Motor neuron (in vitro differentiated cells): ENCODE measurements at regions not wholly inside any gene's neighbourhood (a gene's known extent, or its start where the extent isn't known, plus 50 kb on each side); places are given as distances from the start of the nearest gene placed in this dataset.

Source experiments
- ATAC-seq, 8 experiments: fragments of 200-7000 bp; cut with Tn5 transposase; replicated peaks in 6 of 8; 2 replicates each; pipeline ENCODE4 v1.8.0; 2021; ENCODE audit warnings: mild to moderate bottlenecking in 8 of 8, moderate library complexity in 8 of 8
- H3K27ac ChIP-seq, 2 donors: fragments of 250-450 bp; sonication (Bioruptor Pico); 2 replicates each; pipeline ENCODE4 v1.9.0; 2021; ENCODE audit warnings: antibody characterized with exemption in 2 of 2, mild to moderate bottlenecking in 2 of 2, moderate library complexity in 1 of 2
- H3K4me1 ChIP-seq, 2 donors: fragments of 250-450 bp; sonication (Bioruptor Pico); replicated peaks in 1 of 2; 2 replicates each; pipeline ENCODE4 v1.6.1; 2021; ENCODE audit warnings: antibody characterized with exemption in 2 of 2, mild to moderate bottlenecking in 2 of 2, moderate library complexity in 1 of 2
- H3K4me3 ChIP-seq, 5 donors: fragments of 250-450 bp; sonication (Bioruptor Pico); 2 replicates each; pipeline ENCODE4 v1.9.0; 2021; ENCODE audit warnings: antibody characterized with exemption in 5 of 5, mild to moderate bottlenecking in 5 of 5, moderate library complexity in 4 of 5
- WGBS, 10 experiments: fragments of 450-650 bp; shearing (Covaris generic); methylation state at CpG; one replicate each; pipeline ENCODE4 v1.0.0; 2022; 5-methylcytosine and 5-hydroxymethylcytosine counted together
- in situ Hi-C, 9 experiments: fragments of 400-800 bp; cut with MboI; loops; one replicate each; pipeline ENCODE4 v1.15.0; 2021; ENCODE audit warnings: low sequenced_read_pairs in 9 of 9, low pct_unique_long_range_greater_than_20kb in 2 of 9; ENCODE audit not compliant: unreplicated experiment in 9 of 9

DNA sequence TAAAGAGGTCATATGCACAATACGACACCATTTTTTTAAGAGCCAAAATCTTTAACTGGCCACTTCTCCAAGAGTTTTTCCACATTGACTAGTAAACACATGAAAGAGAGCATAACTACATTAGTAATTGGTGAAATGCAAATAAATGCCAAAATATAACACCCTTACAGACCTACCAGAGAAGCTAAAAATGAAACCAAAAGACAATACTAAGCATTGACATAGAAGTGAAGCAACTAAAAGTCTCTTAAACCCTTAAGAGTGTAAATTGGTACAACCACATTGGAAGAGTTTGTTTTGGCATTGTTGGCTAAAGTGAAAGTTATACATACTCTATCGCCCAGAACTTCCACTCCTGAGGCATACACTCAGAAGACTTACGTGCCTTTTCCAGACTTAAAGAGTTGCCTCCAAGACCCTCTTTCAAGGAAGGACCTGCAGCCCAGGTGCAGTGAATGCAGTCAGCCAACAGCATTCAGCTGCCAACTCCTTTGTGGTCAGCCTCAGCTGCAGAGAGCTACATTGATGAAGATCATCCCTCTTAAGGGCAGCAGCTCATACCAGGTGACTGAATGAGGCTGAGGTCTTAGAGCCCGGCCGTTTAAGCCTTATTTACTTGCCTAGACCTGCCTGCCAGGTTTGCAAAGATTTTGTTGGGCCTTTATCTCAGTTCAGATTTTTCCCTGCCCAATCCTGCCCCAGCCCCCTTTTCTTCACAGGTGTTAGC is 839.1 kb upstream of the ADGRL2 start:
- ATAC-seq, result no peak
- no peak overlapping the region for H3K4me3 ChIP-seq
- H3K4me1 ChIP-seq, result no peaks in the 10 kb centered on the region
- WGBS, 10 experiments, result 38 to 100% (median 84%) methylated on average over 1 to 5 of the region's 5 CpGs; no CpG with 5 or more reads in 1 of the 10 experiments
- in situ Hi-C loops, result no loop called here
- no peak overlapping the region for H3K27ac ChIP-seq

GRCh38 chr1:80933346-80933745 is 867.4 kb upstream of the ADGRL2 start:
- WGBS, 10 experiments, result 0 to 100% (median 100%) methylated on average over 1 of the region's 1 CpG; no CpG with 5 or more reads in 3 of the 10 experiments
- Histone ChIP-seq H3K4me1 (no peaks in the 10 kb centered on the region), H3K4me3 (no peak overlapping the region), H3K27ac (no peak overlapping the region)
- in situ Hi-C loops, result no loop called here
- no peak for ATAC-seq

- ATAC-seq, result no peak
- H3K27ac ChIP-seq, result no peak overlapping the region
- in situ Hi-C loops, result no loop called here
- H3K4me3 ChIP-seq, result no peak overlapping the region
- H3K4me1 ChIP-seq, result no peaks in the 10 kb centered on the region
Measured at GRCh38 chr1:80931178-80931577, 869.6 kb upstream of the ADGRL2 start.

- H3K4me3 ChIP-seq, result no peak overlapping the region
- no peak for ATAC-seq
- in situ Hi-C loops, result no loop called here
- no peak overlapping the region for H3K27ac ChIP-seq
- no peaks in the 10 kb centered on the region for H3K4me1 ChIP-seq
- WGBS, 10 experiments, result 16 to 95% (median 75%) methylated on average over 1 to 3 of the region's 3 CpGs; no CpG with 5 or more reads in 1 of the 10 experiments
Measured at GRCh38 chr1:80929868-80930508, 870.7 kb upstream of the ADGRL2 start.

GRCh38 chr1:80926531-80926930 is 874.2 kb upstream of the ADGRL2 start:
- Histone ChIP-seq H3K27ac (no peak overlapping the region), H3K4me1 (no peaks in the 10 kb centered on the region), H3K4me3 (no peak overlapping the region)
- in situ Hi-C loops, result no loop called here
- 15 to 94% (median 86%) methylated on average over 2 to 4 of the region's 4 CpGs for WGBS, 10 experiments
- ATAC-seq, result no peak

DNA sequence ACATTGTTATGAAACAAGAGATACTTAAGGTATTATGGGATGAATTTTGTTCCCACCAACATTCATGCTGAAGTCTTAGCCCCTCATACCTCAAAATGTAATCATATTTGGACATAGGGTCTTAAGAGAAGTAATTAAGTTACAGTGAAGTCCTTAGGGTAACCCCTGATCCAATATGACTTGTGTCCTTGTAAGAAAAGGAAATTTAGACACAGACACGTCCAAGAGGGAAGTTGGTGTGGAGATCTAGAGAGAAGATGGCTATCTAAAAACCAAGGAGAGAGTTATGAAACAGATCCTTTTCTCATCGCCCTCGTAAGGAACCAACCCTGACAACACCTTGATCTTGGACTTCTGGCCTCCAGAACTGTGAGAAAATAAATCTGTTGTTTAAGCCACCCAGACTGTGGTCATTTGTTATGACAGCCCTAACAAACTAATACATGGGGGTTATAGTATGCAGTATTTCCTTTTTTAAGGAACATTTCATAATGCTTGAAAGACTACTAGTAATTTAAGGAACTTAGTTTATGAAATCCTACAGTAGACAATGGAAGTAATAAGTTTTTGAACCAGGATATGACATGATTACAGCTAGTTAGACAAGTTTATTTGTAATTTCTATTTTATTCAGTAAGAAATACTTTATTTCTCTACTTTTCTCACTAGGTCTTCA is 875.5 kb upstream of the ADGRL2 start:
- H3K4me1 ChIP-seq, result no peaks in the 10 kb centered on the region
- in situ Hi-C loops, result no loop called here
- H3K4me3 ChIP-seq, result no peak overlapping the region
- H3K27ac ChIP-seq, result no peak overlapping the region
- 16 to 100% (median 94%) methylated on average over 1 to 3 of the region's 3 CpGs for WGBS, 10 experiments
- ATAC-seq, result no peak

GRCh38 chr1:80924290-80924689 is 876.4 kb upstream of the ADGRL2 start:
- no peak overlapping the region for H3K27ac ChIP-seq
- no peak overlapping the region for H3K4me3 ChIP-seq
- no peak for ATAC-seq
- H3K4me1 ChIP-seq, result no peaks in the 10 kb centered on the region
- WGBS, 10 experiments, result 11 to 100% (median 92%) methylated on average over 1 to 2 of the region's 2 CpGs; no CpG with 5 or more reads in 1 of the 10 experiments
- in situ Hi-C loops, result no loop called here

- Histone ChIP-seq H3K4me3 (no peak overlapping the region), H3K27ac (no peak overlapping the region), H3K4me1 (peaks cover 5 to 7% of the 10 kb centered on the region in 2 donors)
- ATAC-seq, result no peak
- in situ Hi-C loops, result no loop called here
- WGBS, 10 experiments, result 0 to 86% (median 80%) methylated on average over 1 of the region's 1 CpG; no CpG with 5 or more reads in 3 of the 10 experiments
Measured at GRCh38 chr1:80922906-80923305, 877.8 kb upstream of the ADGRL2 start.

- Histone ChIP-seq H3K4me3 (no peak overlapping the region), H3K27ac (no peak overlapping the region), H3K4me1 (peaks cover 10 to 13% of the 10 kb centered on the region in 2 donors)
- ATAC-seq, result no peak
- 22 to 98% (median 93%) methylated on average over 3 to 6 of the region's 6 CpGs; no CpG with 5 or more reads in 1 of the 10 experiments for WGBS, 10 experiments
- in situ Hi-C loops, result no loop called here
Measured at GRCh38 chr1:80919426-80919825, 881.3 kb upstream of the ADGRL2 start.

DNA sequence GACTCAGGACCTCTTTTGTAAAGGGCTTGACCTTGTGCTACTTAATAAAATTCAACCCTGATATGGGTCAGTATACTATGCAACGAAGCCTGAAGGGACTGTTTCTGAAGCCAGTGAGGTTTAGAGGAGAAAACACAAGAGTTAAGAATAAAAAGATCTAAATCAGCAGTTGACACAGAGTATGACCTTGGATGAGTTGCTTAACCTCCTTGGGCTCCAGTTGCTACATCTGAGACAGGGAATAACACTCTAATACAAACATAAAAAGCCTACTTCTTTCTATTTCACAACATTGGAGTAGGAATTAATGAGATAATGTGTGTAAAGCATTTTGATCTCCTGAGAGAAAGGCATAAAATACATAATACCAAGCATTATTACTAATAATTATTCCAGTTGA is 882.4 kb upstream of the ADGRL2 start:
- H3K4me3 ChIP-seq, result no peak overlapping the region
- WGBS, 10 experiments, result 0 to 50% (median 13%) methylated on average over 1 of the region's 1 CpG; no CpG with 5 or more reads in 1 of the 10 experiments
- ATAC-seq, result no peak
- peaks cover 10 to 13% of the 10 kb centered on the region in 2 donors for H3K4me1 ChIP-seq
- in situ Hi-C loops, result no loop called here
- no peak overlapping the region for H3K27ac ChIP-seq

DNA sequence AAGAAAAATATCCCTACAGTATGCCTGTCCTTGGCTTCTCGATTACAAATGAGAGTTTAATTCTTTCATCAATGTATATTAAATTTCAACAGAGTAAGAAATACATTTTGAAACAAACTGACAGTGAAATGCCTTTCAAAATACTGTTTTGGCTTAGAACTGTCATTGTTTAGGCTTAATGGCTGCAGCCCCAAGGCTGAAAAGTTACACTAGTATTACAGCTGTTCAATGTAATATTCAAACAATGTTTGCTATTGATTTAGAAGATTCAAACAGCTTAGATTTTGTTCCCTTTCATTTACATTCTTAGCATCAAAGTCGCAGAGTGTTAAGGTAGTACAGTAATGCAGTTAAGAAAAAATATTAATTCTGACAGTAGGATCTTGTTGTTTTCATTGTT is 882.9 kb upstream of the ADGRL2 start:
- WGBS, 10 experiments, result 0 to 100% (median 85%) methylated on average over 1 to 2 of the region's 2 CpGs
- peaks cover 10 to 13% of the 10 kb centered on the region in 2 donors for H3K4me1 ChIP-seq
- peak in 1 of 8 experiments; percentile 18 for ATAC-seq
- in situ Hi-C loops, result no loop called here
- no peak overlapping the region for H3K27ac ChIP-seq
- H3K4me3 ChIP-seq, result no peak overlapping the region

GRCh38 chr1:80917225-80917624 is 883.5 kb upstream of the ADGRL2 start:
- ATAC-seq, result no peak
- H3K4me1 ChIP-seq, result peaks cover 10 to 13% of the 10 kb centered on the region in 2 donors
- in situ Hi-C loops, result no loop called here
- no peak overlapping the region for H3K4me3 ChIP-seq
- H3K27ac ChIP-seq, result no peak overlapping the region
- 0 to 100% (median 34%) methylated on average over 1 of the region's 1 CpG; no CpG with 5 or more reads in 2 of the 10 experiments for WGBS, 10 experiments

DNA sequence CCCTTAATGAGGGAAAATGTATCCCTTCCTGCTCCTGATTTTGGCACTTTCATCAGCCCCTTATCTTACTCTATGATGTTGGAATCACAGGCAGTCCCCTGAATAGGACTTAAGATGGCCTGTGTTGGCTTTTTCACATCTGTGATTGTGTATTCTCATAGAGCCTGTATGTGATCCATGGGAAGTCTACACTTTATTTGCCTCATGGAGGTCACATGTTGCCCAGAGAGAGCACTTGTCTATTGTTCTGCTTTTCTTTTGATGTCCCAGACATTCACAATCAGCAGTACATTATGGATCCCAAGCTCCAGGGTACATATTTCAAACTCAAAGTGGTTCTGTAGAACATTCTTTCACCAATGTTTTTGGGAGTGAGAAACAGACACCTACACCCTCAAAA is 885.2 kb upstream of the ADGRL2 start:
- Histone ChIP-seq H3K27ac (no peak overlapping the region), H3K4me1 (peaks cover 10 to 13% of the 10 kb centered on the region in 2 donors), H3K4me3 (no peak overlapping the region)
- no peak for ATAC-seq
- in situ Hi-C loops, result no loop called here
